Endothelial cell of umbilical vein (primary cell): ENCODE measurements at regions not wholly inside any gene's neighbourhood (a gene's known extent, or its start where the extent isn't known, plus 50 kb on each side); places are given as distances from the start of the nearest gene placed in this dataset.

Source experiments
- BruUV-seq: library from RNA; stranded (reverse); fragments of 400-500 nt; replicated peaks from 2 replicates; lab custom pipeline; 2021; lab: Mats Ljungman, UMichigan
- CTCF ChIA-PET: fragments of 300-600, 350-600 bp; sonication (Branson Sonifier 250); formaldehyde crosslinking; loops from one replicate; lab custom pipeline; 2021; ENCODE audit warnings: antibody characterized with exemption, inconsistent platforms; lab: Charles Lee
- POLR2A ChIA-PET: fragments of 300-600, 350-600 bp; sonication (Branson Sonifier 250); formaldehyde crosslinking; loops from one replicate; lab custom pipeline; 2021; ENCODE audit warnings: antibody characterized with exemption, inconsistent platforms; lab: Charles Lee
- DNase-seq: peaks from one replicate; pipeline ENCODE4 v3.0.0-alpha.2; 2011; ENCODE audit warnings: low read depth, low spot score
- FAIRE-seq: peaks from 2 replicates; lab custom pipeline; 2011; peaks lifted over from hg19 to GRCh38; lab: Jason Lieb, UNC
- H2AFZ ChIP-seq: 2 replicates; pipeline ENCODE4 v1.6.0; 2012; ENCODE audit warnings: low read depth, low read length, control low read depth, inconsistent platforms
- H3K27ac ChIP-seq: 2 replicates; pipeline ENCODE4 v1.5.1; 2011; ENCODE audit warnings: low read depth, mild to moderate bottlenecking, control low read depth, low read length, moderate library complexity; ENCODE audit not compliant: insufficient read depth
- H3K27me3 ChIP-seq, 2 experiments: 2 replicates each; pipeline versions ENCODE4 v1.6.0 to v1.6.1; 2011; ENCODE audit warnings: low read length in 2 of 2, mixed read lengths in 1 of 2; ENCODE audit not compliant: control insufficient read depth in 2 of 2, insufficient read depth in 2 of 2
- H3K36me3 ChIP-seq, 2 experiments: 2 replicates in 1 of 2; 3 replicates in 1 of 2; pipeline ENCODE4 v1.5.1; 2011; ENCODE audit warnings: low read length in 2 of 2, mild to moderate bottlenecking in 1 of 2, moderate library complexity in 1 of 2; ENCODE audit not compliant: control insufficient read depth in 2 of 2, insufficient read depth in 2 of 2; ENCODE audit errors: extremely low read depth in 1 of 2
- H3K4me1 ChIP-seq: 3 replicates; pipeline ENCODE4 v1.5.1; 2011; ENCODE audit warnings: mild to moderate bottlenecking, low read length; ENCODE audit not compliant: control insufficient read depth, insufficient read depth; ENCODE audit errors: extremely low read depth
- H3K4me2 ChIP-seq: 2 replicates; pipeline ENCODE4 v1.6.1; 2011; ENCODE audit warnings: low read length, control low read depth, mixed read lengths; ENCODE audit not compliant: insufficient read depth
- H3K4me3 ChIP-seq, 3 experiments: fragments of 200-600 bp in 1 of 3; sonication (generic), shearing (Covaris generic) in 1 of 3; replicated peaks in 1 of 3; 2 replicates each; pipeline ENCODE4 v1.5.1; 2011 to 2016; ENCODE audit warnings: control low read depth in 3 of 3, low read length in 3 of 3, mild to moderate bottlenecking in 2 of 3, inconsistent platforms in 1 of 3, low read depth in 1 of 3, moderate library complexity in 1 of 3; ENCODE audit not compliant: insufficient read depth in 1 of 3
- H3K79me2 ChIP-seq: 2 replicates; pipeline ENCODE4 v1.6.0; 2012; ENCODE audit warnings: low read length, inconsistent platforms; ENCODE audit not compliant: control insufficient read depth, insufficient read depth
- H3K9ac ChIP-seq: replicated peaks from 2 replicates; pipeline ENCODE3; 2011; ENCODE audit warnings: low read length, control low read depth; ENCODE audit not compliant: insufficient read depth; ENCODE audit errors: extremely low read depth
- H3K9me1 ChIP-seq: replicated peaks from 3 replicates; pipeline ENCODE4 v1.6.0; 2011; ENCODE audit warnings: mild to moderate bottlenecking, low read length; ENCODE audit not compliant: control insufficient read depth, insufficient read depth; ENCODE audit errors: extremely low read depth
- H3K9me3 ChIP-seq: replicated peaks from 2 replicates; pipeline ENCODE4 v1.5.1; 2012; ENCODE audit warnings: low read length, inconsistent platforms; ENCODE audit not compliant: control insufficient read depth, insufficient read depth
- H4K20me1 ChIP-seq: replicated peaks from 2 replicates; pipeline ENCODE3; 2011; ENCODE audit warnings: mild to moderate bottlenecking, low read length; ENCODE audit not compliant: control insufficient read depth, insufficient read depth; ENCODE audit errors: extremely low read depth
- CTCF ChIP-seq, 2 donors: IDR thresholded peaks; 1 replicate in 1 of 2; 2 replicates in 1 of 2; pipeline ENCODE4 v1.5.1; 2011; ENCODE audit warnings: low read length in 2 of 2, mild to moderate bottlenecking in 2 of 2, moderate library complexity in 2 of 2, control low read depth in 1 of 2, inconsistent platforms in 1 of 2, low read depth in 1 of 2; ENCODE audit not compliant: insufficient read depth in 1 of 2; ENCODE audit errors: extremely low read depth in 1 of 2
- EZH2 ChIP-seq: IDR thresholded peaks from 2 replicates; pipeline ENCODE4 v1.6.1; 2012; ENCODE audit warnings: borderline replicate concordance, low read depth, mild to moderate bottlenecking, moderate library complexity, low read length, inconsistent platforms; ENCODE audit not compliant: severe bottlenecking
- FOS ChIP-seq: IDR thresholded peaks from 2 replicates; pipeline ENCODE4 v1.6.1; 2011; ENCODE audit warnings: mild to moderate bottlenecking, low read length, moderate library complexity, borderline replicate concordance; ENCODE audit not compliant: insufficient read depth
- GATA2 ChIP-seq: IDR thresholded peaks from 2 replicates; pipeline ENCODE4 v1.7.0; 2011; ENCODE audit warnings: low read depth, mild to moderate bottlenecking, moderate library complexity, mixed read lengths, low read length; ENCODE audit not compliant: insufficient read length, insufficient read depth
- JUN ChIP-seq: IDR thresholded peaks from 2 replicates; pipeline ENCODE4 v1.6.1; 2011; ENCODE audit warnings: borderline replicate concordance, low read depth; ENCODE audit not compliant: insufficient read length, insufficient read depth
- MAX ChIP-seq: IDR thresholded peaks from 2 replicates; pipeline ENCODE4 v1.6.1; 2011; ENCODE audit not compliant: insufficient read depth, insufficient read length
- MYC ChIP-seq: IDR thresholded peaks from one replicate; pipeline ENCODE4 v1.6.1; 2011; ENCODE audit warnings: mild to moderate bottlenecking, low read depth, low read length
- POLR2A ChIP-seq: IDR thresholded peaks from 2 replicates; pipeline ENCODE4 v1.6.1; 2012; ENCODE audit warnings: low read depth, mild to moderate bottlenecking, control low read depth, low read length
- POLR2AphosphoS5 ChIP-seq: IDR thresholded peaks from 2 replicates; pipeline ENCODE4 v1.6.1; 2012; ENCODE audit warnings: low read depth, mild to moderate bottlenecking, control low read depth, low read length, moderate library complexity; ENCODE audit not compliant: insufficient read depth
- dilution Hi-C: fragments of 300-500 bp; cut with MboI; formaldehyde crosslinking; loops from one replicate; pipeline ENCODE4 v1.15.0; 2019; ENCODE audit warnings: low sequenced_read_pairs; ENCODE audit not compliant: extremely low pct_ligation_motif_present
- intact Hi-C: fragments of 100-400 bp; cut with micrococcal nuclease; formaldehyde crosslinking; loops from one replicate; pipeline ENCODE4 v1.10.0; 2022

- H3K9me3 ChIP-seq, result no peaks in the 10 kb centered on the region
- DNase-seq (no peak), FAIRE-seq (no peak)
- H3K27me3 ChIP-seq, result no peaks in the 10 kb centered on the region
- H3K4me3 ChIP-seq, result no peak overlapping the region
- H3K36me3 ChIP-seq, result no peaks in the 10 kb centered on the region
- no peak overlapping the region for H3K9ac ChIP-seq
- H3K9me1 ChIP-seq, result no peaks in the 10 kb centered on the region
- H3K27ac ChIP-seq, result no peak overlapping the region
- dilution Hi-C loops, result no loop called here
- H4K20me1 ChIP-seq, result no peaks in the 10 kb centered on the region
- CTCF ChIA-PET, result no interaction called here
- intact Hi-C loops, result no loop called here
- TF ChIP-seq POLR2AphosphoS5 (no peak), POLR2A (no peak), EZH2 (no peak), MYC (no peak), JUN (no peak), CTCF (IDR thresholded peaks at IDR 0.05; ENCODE audit: extremely low read depth in 1 of 2, insufficient read depth in 1 of 2, low read depth in 1 of 2, low read length in 2 of 2) (no peak), GATA2 (no peak), MAX (no peak), FOS (no peak)
- no TSS peak for BruUV-seq
- H2AFZ ChIP-seq, result no peak overlapping the region
- no peak overlapping the region for H3K4me2 ChIP-seq
- POLR2A ChIA-PET, result no interaction called here
- H3K4me1 ChIP-seq, result peaks cover 17% of the 10 kb centered on the region
- H3K79me2 ChIP-seq, result no peaks in the 10 kb centered on the region
Measured at GRCh38 chr6:80641591-80641990, 535.1 kb downstream of the BCKDHB start.
